Spleen (tissue), 7 donors: ENCODE measurements at regions not wholly inside any gene's neighbourhood (a gene's known extent, or its start where the extent isn't known, plus 50 kb on each side); places are given as distances from the start of the nearest gene placed in this dataset.

Experiments used
- POLR2AphosphoS5 ChIP-seq, 3 donors: sonication (generic); formaldehyde crosslinking; IDR thresholded peaks; one replicate each; pipeline ENCODE4 v1.5.1; 2017; ENCODE audit warnings: antibody characterized with exemption in 3 of 3
- TF ChIP-seq, protein P1 (sequence below), 11 experiments: fragments of 200-600 bp in 7 of 11; fragments of 450-650 bp in 4 of 11; sonication (generic) in 4 of 11; IDR thresholded peaks in 8 of 11; conservative IDR thresholded peaks in 3 of 11; 1 replicate in 7 of 11; 2 replicates in 4 of 11; pipeline versions ENCODE4 v1.4.0 to v1.8.0; 2016 to 2021; ENCODE audit warnings: antibody characterized with exemption in 11 of 11, inconsistent platforms in 4 of 11, mild to moderate bottlenecking in 1 of 11
- donor health status: DM: no; HTN: no; CAD: no; lungs with moderate emphysema.
- donor health status: DM: no; HTN: no; CAD: no.
- donor health status: DM: no; HTN: no; CAD: no.

DNA sequence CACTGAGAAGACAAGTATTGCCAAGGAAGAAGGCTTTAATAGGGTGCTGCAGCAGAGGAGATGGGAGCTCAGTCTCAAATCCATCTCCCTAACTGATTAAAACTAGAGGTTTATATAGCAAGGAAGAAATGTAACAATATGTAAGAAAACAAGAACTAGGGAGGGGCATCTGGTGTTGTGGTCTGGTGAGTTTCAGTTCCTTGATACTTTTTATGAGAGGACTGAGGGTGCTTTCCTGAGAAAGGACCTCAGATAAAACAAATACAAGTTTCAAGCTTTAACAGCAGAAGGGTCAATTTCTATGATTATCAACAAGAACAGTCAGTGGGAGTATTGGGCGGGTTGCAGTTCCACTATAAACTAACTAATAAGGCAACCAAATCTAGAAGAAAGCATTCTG lies 1967.5 kb downstream of the SUCLG1 start:
- TF ChIP-seq, protein P1, sequence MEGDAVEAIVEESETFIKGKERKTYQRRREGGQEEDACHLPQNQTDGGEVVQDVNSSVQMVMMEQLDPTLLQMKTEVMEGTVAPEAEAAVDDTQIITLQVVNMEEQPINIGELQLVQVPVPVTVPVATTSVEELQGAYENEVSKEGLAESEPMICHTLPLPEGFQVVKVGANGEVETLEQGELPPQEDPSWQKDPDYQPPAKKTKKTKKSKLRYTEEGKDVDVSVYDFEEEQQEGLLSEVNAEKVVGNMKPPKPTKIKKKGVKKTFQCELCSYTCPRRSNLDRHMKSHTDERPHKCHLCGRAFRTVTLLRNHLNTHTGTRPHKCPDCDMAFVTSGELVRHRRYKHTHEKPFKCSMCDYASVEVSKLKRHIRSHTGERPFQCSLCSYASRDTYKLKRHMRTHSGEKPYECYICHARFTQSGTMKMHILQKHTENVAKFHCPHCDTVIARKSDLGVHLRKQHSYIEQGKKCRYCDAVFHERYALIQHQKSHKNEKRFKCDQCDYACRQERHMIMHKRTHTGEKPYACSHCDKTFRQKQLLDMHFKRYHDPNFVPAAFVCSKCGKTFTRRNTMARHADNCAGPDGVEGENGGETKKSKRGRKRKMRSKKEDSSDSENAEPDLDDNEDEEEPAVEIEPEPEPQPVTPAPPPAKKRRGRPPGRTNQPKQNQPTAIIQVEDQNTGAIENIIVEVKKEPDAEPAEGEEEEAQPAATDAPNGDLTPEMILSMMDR (IDR thresholded peaks at IDR 0.05 in 8 of 11, conservative IDR thresholded peaks at IDR 0.05 in 3 of 11) = no peak
- no peak for TF ChIP-seq POLR2AphosphoS5 (IDR thresholded peaks at IDR 0.05)
